ENCODE measurements at regions not wholly inside any gene's neighbourhood (a gene's known extent, or its start where the extent isn't known, plus 50 kb on each side); places are given as distances from the start of the nearest gene placed in this dataset.

- H3K4me2 ChIP-seq (ENCODE audit: low read depth, low read length, poor library complexity, severe bottlenecking) = no peak overlapping the region
These were observed 138.0 kb upstream of the IRX4 start for GRCh38 chr5:2020730-2021129.

GRCh38 chr5:2019716-2020115, 137.0 kb upstream of the IRX4 start:
- no peaks in the 10 kb centered on the region for H3K36me3 ChIP-seq (ENCODE audit: insufficient read depth, low read length)
- H3K4me3 ChIP-seq (ENCODE audit: low read length, poor library complexity, severe bottlenecking) = no peak overlapping the region
- H3K79me2 ChIP-seq (ENCODE audit: insufficient read depth, low read length) = no peaks in the 10 kb centered on the region
- H3F3A ChIP-seq (ENCODE audit: low read depth) = no peaks in the 10 kb centered on the region
- no peak for TF ChIP-seq EZH2phosphoT487 (IDR thresholded peaks at IDR 0.05; ENCODE audit: borderline replicate concordance)
- TF ChIP-seq CTCF (conservative IDR thresholded peaks at IDR 0.05; ENCODE audit: low read length) = no peak
- H3K27me3 ChIP-seq (ENCODE audit: insufficient read depth, low read length, poor library complexity, severe bottlenecking) = no peaks in the 10 kb centered on the region
- H2AFZ ChIP-seq (ENCODE audit: low read length) = no peak overlapping the region
- H4K20me1 ChIP-seq (ENCODE audit: insufficient read depth, low read length, poor library complexity, severe bottlenecking) = no peaks in the 10 kb centered on the region
- H3K9me2 ChIP-seq (replicated peaks; ENCODE audit: low read depth, low read length) = no peaks in the 10 kb centered on the region
- H3K9me3 ChIP-seq (ENCODE audit: insufficient read depth, low read depth, low read length) = no peaks in the 10 kb centered on the region
- no peak overlapping the region for H3K4me2 ChIP-seq (ENCODE audit: low read depth, low read length, poor library complexity, severe bottlenecking)
- H3K9ac ChIP-seq (ENCODE audit: low read depth, low read length, poor library complexity, severe bottlenecking) = no peak overlapping the region
- no peaks in the 10 kb centered on the region for H3K4me1 ChIP-seq (ENCODE audit: insufficient read depth, low read length, poor library complexity, severe bottlenecking)

More at GRCh38 chr5:2020730-2021129, 138.0 kb upstream of the IRX4 start:
- no peaks in the 10 kb centered on the region for H4K20me1 ChIP-seq (ENCODE audit: insufficient read depth, low read length, poor library complexity, severe bottlenecking)
- no peak overlapping the region for H3K4me3 ChIP-seq (ENCODE audit: low read length, poor library complexity, severe bottlenecking)
- H3K27me3 ChIP-seq (ENCODE audit: insufficient read depth, low read length, poor library complexity, severe bottlenecking) = no peaks in the 10 kb centered on the region
- H3K9ac ChIP-seq (ENCODE audit: low read depth, low read length, poor library complexity, severe bottlenecking) = no peak overlapping the region
- H3K79me2 ChIP-seq (ENCODE audit: insufficient read depth, low read length) = no peaks in the 10 kb centered on the region
- no peaks in the 10 kb centered on the region for H3K9me2 ChIP-seq (replicated peaks; ENCODE audit: low read depth, low read length)
- no peaks in the 10 kb centered on the region for H3K9me3 ChIP-seq (ENCODE audit: insufficient read depth, low read depth, low read length)
- no peaks in the 10 kb centered on the region for H3F3A ChIP-seq (ENCODE audit: low read depth)
- TF ChIP-seq EZH2phosphoT487 (IDR thresholded peaks at IDR 0.05; ENCODE audit: borderline replicate concordance) (no peak), CTCF (conservative IDR thresholded peaks at IDR 0.05; ENCODE audit: low read length) (no peak)
- H3K4me1 ChIP-seq (ENCODE audit: insufficient read depth, low read length, poor library complexity, severe bottlenecking) = no peaks in the 10 kb centered on the region
- no peaks in the 10 kb centered on the region for H3K36me3 ChIP-seq (ENCODE audit: insufficient read depth, low read length)
- H2AFZ ChIP-seq (ENCODE audit: low read length) = no peak overlapping the region

- H3K36me3 ChIP-seq (ENCODE audit: insufficient read depth, low read length) = no peaks in the 10 kb centered on the region
- TF ChIP-seq EZH2phosphoT487 (IDR thresholded peaks at IDR 0.05; ENCODE audit: borderline replicate concordance) (no peak), CTCF (conservative IDR thresholded peaks at IDR 0.05; ENCODE audit: low read length) (no peak)
- no peaks in the 10 kb centered on the region for H3K4me1 ChIP-seq (ENCODE audit: insufficient read depth, low read length, poor library complexity, severe bottlenecking)
- H3K9me2 ChIP-seq (replicated peaks; ENCODE audit: low read depth, low read length) = no peaks in the 10 kb centered on the region
- H3K4me2 ChIP-seq (ENCODE audit: low read depth, low read length, poor library complexity, severe bottlenecking) = no peak overlapping the region
- H3K27me3 ChIP-seq (ENCODE audit: insufficient read depth, low read length, poor library complexity, severe bottlenecking) = no peaks in the 10 kb centered on the region
- no peaks in the 10 kb centered on the region for H4K20me1 ChIP-seq (ENCODE audit: insufficient read depth, low read length, poor library complexity, severe bottlenecking)
- no peaks in the 10 kb centered on the region for H3K79me2 ChIP-seq (ENCODE audit: insufficient read depth, low read length)
- H3K9ac ChIP-seq (ENCODE audit: low read depth, low read length, poor library complexity, severe bottlenecking) = no peak overlapping the region
- no peaks in the 10 kb centered on the region for H3F3A ChIP-seq (ENCODE audit: low read depth)
- no peak overlapping the region for H3K4me3 ChIP-seq (ENCODE audit: low read length, poor library complexity, severe bottlenecking)
- no peaks in the 10 kb centered on the region for H3K9me3 ChIP-seq (ENCODE audit: insufficient read depth, low read depth, low read length)
- no peak overlapping the region for H2AFZ ChIP-seq (ENCODE audit: low read length)
These were observed 135.6 kb upstream of the IRX4 start for GRCh38 chr5:2018390-2018724.

All from Loucy (cell line).